Stimulated activated naive B cell treated with anti-CD40 and anti-IgM and Interleukin-4, amounts not matched to agents 10 μg/mL and 1 μg/mL and 100 μg/mL, for 72 hours (primary cell): ENCODE measurements at regions not wholly inside any gene's neighbourhood (a gene's known extent, or its start where the extent isn't known, plus 50 kb on each side); places are given as distances from the start of the nearest gene placed in this dataset.
"Not testable (repeated sequence)": the region's sequence is repeated elsewhere in the genome, so short reads cannot be mapped to it uniquely, and the experiment has no call there.

Source experiments
- ATAC-seq, 2 donors: fragments of 150-1000 bp; cut with Tn5 transposase; replicated peaks; 2 replicates each; pipeline ENCODE4 v1.10.0; 2021; ENCODE audit warnings: moderate library complexity in 1 of 2
- DNase-seq: peaks from one replicate; pipeline ENCODE4 v3.0.0; 2021
- H3K27ac Mint-ChIP-seq: one replicate; pipeline ENCODE4 v1.8.0; 2022; ENCODE audit warnings: mild to moderate bottlenecking, mixed read lengths
- H3K27me3 Mint-ChIP-seq, 2 donors: one replicate each; pipeline ENCODE4 v1.8.0; 2022; ENCODE audit warnings: mixed read lengths in 2 of 2
- H3K36me3 Mint-ChIP-seq, 2 donors: one replicate each; pipeline ENCODE4 v1.8.0; 2022; ENCODE audit warnings: mixed read lengths in 2 of 2, mild to moderate bottlenecking in 1 of 2
- H3K4me1 Mint-ChIP-seq, 2 donors: one replicate each; pipeline ENCODE4 v1.8.0; 2022; ENCODE audit warnings: mixed read lengths in 2 of 2, mild to moderate bottlenecking in 1 of 2
- H3K4me3 Mint-ChIP-seq, 2 donors: one replicate each; pipeline ENCODE4 v1.8.0; 2022; ENCODE audit warnings: mild to moderate bottlenecking in 2 of 2, mixed read lengths in 2 of 2, moderate library complexity in 1 of 2
- H3K9me3 Mint-ChIP-seq, 2 donors: one replicate each; pipeline ENCODE4 v1.8.0; 2022; ENCODE audit warnings: mixed read lengths in 2 of 2, mild to moderate bottlenecking in 1 of 2

- not testable (repeated sequence) for H3K27ac Mint-ChIP-seq, H3K27me3 Mint-ChIP-seq, H3K36me3 Mint-ChIP-seq, H3K9me3 Mint-ChIP-seq, DNase-seq, ATAC-seq, H3K4me3 Mint-ChIP-seq
- H3K4me1 Mint-ChIP-seq = peaks cover 20% of the 10 kb centered on the region in 2 donors
These were observed 105.8 kb downstream of the CRLF3 start for GRCh38 chr17:30718691-30719090.

- H3K9me3 Mint-ChIP-seq, DNase-seq, H3K4me3 Mint-ChIP-seq, H3K27me3 Mint-ChIP-seq, ATAC-seq, H3K36me3 Mint-ChIP-seq: not testable (repeated sequence)
- H3K27ac Mint-ChIP-seq = peak overlapping the region; percentile 49
- H3K4me1 Mint-ChIP-seq = peaks cover 20 to 21% of the 10 kb centered on the region in 2 donors
These were observed 106.4 kb downstream of the CRLF3 start for GRCh38 chr17:30718099-30718447.

DNA sequence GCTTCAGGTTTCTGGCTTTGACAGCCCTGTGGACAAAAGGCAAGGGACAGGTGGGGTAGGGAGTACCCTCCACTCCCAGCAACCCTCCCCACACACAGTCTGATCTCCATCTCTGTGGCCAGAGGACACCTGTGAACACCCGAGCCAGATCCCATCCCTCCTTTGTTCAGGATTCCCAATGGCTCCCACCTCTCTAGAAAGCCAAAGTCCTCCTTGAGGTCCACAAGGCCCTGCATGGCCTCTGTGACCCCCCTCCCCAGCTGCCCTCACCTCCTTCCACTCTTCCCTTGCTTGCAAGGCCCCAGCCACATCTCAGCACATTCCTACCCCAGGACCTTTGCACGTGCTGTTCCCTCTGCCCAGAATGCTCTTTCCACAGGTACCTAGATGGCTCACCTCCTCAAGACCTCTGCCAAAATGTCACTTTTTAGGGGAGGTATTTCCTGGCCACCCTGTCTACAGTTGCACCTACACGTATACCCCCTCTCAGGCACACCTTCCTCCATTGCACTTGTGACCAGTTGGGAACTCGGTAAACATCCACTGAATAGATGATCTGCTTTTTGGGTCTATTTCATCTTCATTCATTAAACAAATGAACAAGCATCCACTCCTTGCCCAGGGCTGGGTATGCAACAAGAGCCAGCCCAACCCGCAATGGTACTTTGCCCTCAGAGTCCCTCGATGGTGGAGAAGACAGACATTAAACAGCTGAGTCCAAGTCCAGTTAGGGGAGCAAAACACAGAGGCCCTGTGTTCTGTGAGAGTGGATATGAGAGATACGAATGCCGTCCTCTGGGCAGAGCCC, 107.0 kb downstream of the CRLF3 start:
- Mint-ChIP-seq H3K4me3 (no peak overlapping the region), H3K4me1 (peaks cover 20 to 22% of the 10 kb centered on the region in 2 donors), H3K27ac (no peak overlapping the region), H3K27me3 (no peaks in the 10 kb centered on the region), H3K36me3 (peaks cover 0 to 2% of the 10 kb centered on the region in 2 donors), H3K9me3 (peaks cover 0 to 2% of the 10 kb centered on the region in 2 donors)
- no peak for DNase-seq
- no peak for ATAC-seq

- Mint-ChIP-seq H3K9me3 (peaks cover 0 to 2% of the 10 kb centered on the region in 2 donors), H3K4me1 (peaks cover 26 to 28% of the 10 kb centered on the region in 2 donors), H3K27ac (peak overlapping the region; percentile 49), H3K36me3 (peaks cover 0 to 2% of the 10 kb centered on the region in 2 donors), H3K27me3 (no peaks in the 10 kb centered on the region), H3K4me3 (no peak overlapping the region)
- DNase-seq = no peak
- peak; percentile 28 to 38 for ATAC-seq
These were observed 107.8 kb downstream of the CRLF3 start for GRCh38 chr17:30716461-30717290.

- peaks cover 33 to 44% of the 10 kb centered on the region in 2 donors for H3K4me1 Mint-ChIP-seq
- not testable (repeated sequence) for H3K27ac Mint-ChIP-seq, H3K9me3 Mint-ChIP-seq, H3K36me3 Mint-ChIP-seq, H3K4me3 Mint-ChIP-seq
- DNase-seq (peak; percentile 38), ATAC-seq (peak; percentile 82 to 83)
- H3K27me3 Mint-ChIP-seq = peaks cover 3 to 10% of the 10 kb centered on the region in 2 donors
These were observed 109.5 kb downstream of the CRLF3 start for GRCh38 chr17:30714825-30715622.

DNA sequence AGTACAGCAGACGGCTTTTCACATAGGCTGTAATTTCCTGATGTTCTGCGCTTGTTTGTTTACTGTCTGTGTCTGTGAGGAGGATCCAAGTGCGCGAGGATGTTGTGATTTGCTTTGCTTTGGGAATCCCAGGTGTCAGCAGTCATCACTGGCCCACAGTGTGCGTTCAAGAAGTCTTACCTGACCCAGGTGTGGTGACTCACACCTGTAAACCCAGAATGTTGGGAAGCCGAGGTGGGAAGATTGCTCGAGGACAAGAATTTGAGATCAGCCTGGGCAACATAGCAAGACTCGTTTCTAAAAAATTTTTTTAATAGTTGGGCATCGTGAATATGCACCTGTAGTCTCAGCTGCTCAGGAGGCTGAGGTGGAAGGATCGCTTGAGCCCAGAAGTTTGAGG, 110.7 kb downstream of the CRLF3 start:
- ATAC-seq, H3K36me3 Mint-ChIP-seq, DNase-seq, H3K9me3 Mint-ChIP-seq, H3K27ac Mint-ChIP-seq, H3K4me3 Mint-ChIP-seq: not testable (repeated sequence)
- H3K4me1 Mint-ChIP-seq = peaks cover 30 to 40% of the 10 kb centered on the region in 2 donors
- peaks cover 6 to 10% of the 10 kb centered on the region in 2 donors for H3K27me3 Mint-ChIP-seq

GRCh38 chr17:30712859-30713258, 111.6 kb downstream of the CRLF3 start:
- H3K9me3 Mint-ChIP-seq, H3K36me3 Mint-ChIP-seq, ATAC-seq, DNase-seq, H3K27ac Mint-ChIP-seq, H3K4me3 Mint-ChIP-seq: not testable (repeated sequence)
- Mint-ChIP-seq H3K4me1 (peaks cover 34 to 48% of the 10 kb centered on the region in 2 donors), H3K27me3 (peaks cover 12 to 17% of the 10 kb centered on the region in 2 donors)

GRCh38 chr17:30711626-30712507, 112.6 kb downstream of the CRLF3 start:
- H3K27ac Mint-ChIP-seq, H3K36me3 Mint-ChIP-seq, DNase-seq, ATAC-seq, H3K9me3 Mint-ChIP-seq: not testable (repeated sequence)
- H3K4me3 Mint-ChIP-seq = peak overlapping the region; percentile 62 to 87
- peaks cover 33 to 56% of the 10 kb centered on the region in 2 donors for H3K4me1 Mint-ChIP-seq
- H3K27me3 Mint-ChIP-seq = peaks cover 21% of the 10 kb centered on the region in 2 donors

GRCh38 chr17:30711176-30711575, 113.3 kb downstream of the CRLF3 start:
- Mint-ChIP-seq H3K27me3 (peaks cover 25 to 28% of the 10 kb centered on the region in 2 donors), H3K4me1 (peaks cover 36 to 58% of the 10 kb centered on the region in 2 donors), H3K27ac (peak overlapping the region; percentile 63), H3K4me3 (peak overlapping the region; percentile 62 to 87)
- H3K9me3 Mint-ChIP-seq, DNase-seq, ATAC-seq, H3K36me3 Mint-ChIP-seq: not testable (repeated sequence)

- peak overlapping the region; percentile 73 for H3K27ac Mint-ChIP-seq
- H3K4me1 Mint-ChIP-seq = peaks cover 39 to 64% of the 10 kb centered on the region in 2 donors
- H3K9me3 Mint-ChIP-seq, DNase-seq, H3K36me3 Mint-ChIP-seq, ATAC-seq: not testable (repeated sequence)
- peaks cover 32 to 35% of the 10 kb centered on the region in 2 donors for H3K27me3 Mint-ChIP-seq
- peak overlapping the region; percentile 83 to 87 for H3K4me3 Mint-ChIP-seq
These were observed 114.0 kb downstream of the CRLF3 start for GRCh38 chr17:30710276-30711088.

DNA sequence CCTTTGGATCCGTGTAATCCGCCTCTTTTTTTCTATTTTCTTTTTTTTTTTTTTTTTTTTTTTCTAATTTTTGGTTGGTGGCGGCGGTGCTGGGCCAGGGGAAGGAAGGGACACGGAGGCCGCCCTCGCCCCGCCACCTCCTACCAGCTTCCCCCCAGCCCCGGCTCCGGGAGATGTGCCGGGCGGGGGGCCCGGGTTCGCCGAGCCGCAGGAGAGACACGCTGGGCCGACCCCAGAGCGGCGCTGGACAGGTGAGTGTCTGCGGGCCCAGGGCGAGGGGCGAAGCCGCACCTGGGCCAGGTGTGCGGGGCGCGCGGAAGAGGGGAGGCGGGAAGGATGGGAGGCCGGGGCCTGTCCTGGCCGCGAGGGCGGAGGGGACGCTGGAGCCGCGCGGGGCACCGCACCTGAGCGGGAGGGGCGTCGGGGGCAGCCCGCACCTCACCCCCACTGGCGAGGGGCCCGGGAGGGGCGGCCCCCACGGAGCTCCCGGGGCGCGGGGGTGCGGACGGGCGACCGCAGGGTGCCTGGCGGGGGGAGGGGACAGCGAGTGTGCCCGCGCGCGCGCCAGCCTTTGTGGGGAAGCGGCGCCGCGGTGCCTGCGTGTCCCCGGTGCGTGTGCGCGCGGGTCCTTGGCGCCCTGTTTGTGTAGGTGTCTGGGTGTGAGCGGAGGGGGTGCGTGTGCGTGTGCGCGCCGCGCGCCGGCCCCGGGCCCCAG, 114.8 kb downstream of the CRLF3 start:
- H3K27me3 Mint-ChIP-seq = peaks cover 40% of the 10 kb centered on the region in 2 donors
- peak overlapping the region; percentile 73 for H3K27ac Mint-ChIP-seq

DNA sequence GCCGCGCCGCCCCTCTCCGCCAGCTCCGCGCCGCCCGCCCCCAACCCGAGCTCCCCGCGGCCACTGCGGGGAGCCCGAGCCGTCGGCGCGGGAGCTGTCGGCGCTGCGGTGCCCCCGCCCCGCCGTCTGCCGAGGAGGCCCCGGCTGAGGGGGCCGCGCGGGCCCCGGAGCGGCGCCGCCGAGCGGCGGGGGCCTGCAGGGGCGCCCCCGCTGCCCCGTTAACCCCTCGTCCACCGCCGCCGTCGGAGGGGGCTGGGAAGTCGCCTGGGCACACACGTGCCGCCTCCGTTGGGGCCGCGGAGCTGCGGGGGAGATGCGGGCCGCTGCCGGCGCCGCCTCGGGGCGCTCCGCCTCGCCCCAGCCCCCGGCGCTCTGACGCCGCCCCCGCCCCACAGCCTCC, 115.4 kb downstream of the CRLF3 start:
- H3K27ac Mint-ChIP-seq, DNase-seq, H3K4me3 Mint-ChIP-seq, H3K36me3 Mint-ChIP-seq, H3K9me3 Mint-ChIP-seq: not testable (repeated sequence)
- peaks cover 44 to 46% of the 10 kb centered on the region in 2 donors for H3K27me3 Mint-ChIP-seq
- peaks cover 35 to 60% of the 10 kb centered on the region in 2 donors for H3K4me1 Mint-ChIP-seq
- ATAC-seq = peak; percentile 8 to 29

More for the DNA sequence above, 114.8 kb downstream of the CRLF3 start:
- Mint-ChIP-seq H3K4me1 (peaks cover 37 to 60% of the 10 kb centered on the region in 2 donors), H3K4me3 (peak overlapping the region; percentile 83 to 87)
- not testable (repeated sequence) for H3K36me3 Mint-ChIP-seq, DNase-seq, H3K9me3 Mint-ChIP-seq, ATAC-seq
